SK-N-SH treated with all-trans-retinoic acid at 6 μM for 48 hours (cell line): ENCODE measurements at regions not wholly inside any gene's neighbourhood (a gene's known extent, or its start where the extent isn't known, plus 50 kb on each side); places are given as distances from the start of the nearest gene placed in this dataset.

ENCODE experiments used
- ATAC-seq: fragments of 200-7000 bp; cut with Tn5 transposase; 3 replicates; pipeline ENCODE4 v1.9.1; 2020; ENCODE audit warnings: mild to moderate bottlenecking, moderate library complexity
- ARNTL ChIP-seq: fragments of 450-650 bp; formaldehyde crosslinking; IDR thresholded peaks from 2 replicates; pipeline ENCODE4 v1.5.0; 2020; ENCODE audit warnings: low read depth, mild to moderate bottlenecking, moderate library complexity, borderline replicate concordance
- CSDC2 ChIP-seq: fragments of 250-450 bp; sonication (Bioruptor Pico); IDR thresholded peaks from 2 replicates; pipeline ENCODE4 v1.5.0; 2020; ENCODE audit warnings: mild to moderate bottlenecking, moderate library complexity
- ESRRG ChIP-seq: fragments of 250-450 bp; sonication (Bioruptor Pico); IDR thresholded peaks from 2 replicates; pipeline ENCODE4 v1.6.1; 2021; ENCODE audit warnings: mild to moderate bottlenecking
- GLIS3 ChIP-seq: fragments of 250-450 bp; sonication (Bioruptor Pico); IDR thresholded peaks from 2 replicates; pipeline ENCODE4 v1.5.0; 2020; ENCODE audit warnings: mild to moderate bottlenecking, moderate library complexity
- ISL1 ChIP-seq: fragments of 250-450 bp; sonication (Bioruptor Pico); IDR thresholded peaks from 2 replicates; pipeline ENCODE4 v2.1.2; 2022; ENCODE audit warnings: mild to moderate bottlenecking, moderate library complexity
- OSR1 ChIP-seq: fragments of 250-450 bp; sonication (Bioruptor Pico); IDR thresholded peaks from 2 replicates; pipeline ENCODE4 v1.8.0; 2022; ENCODE audit warnings: moderate library complexity, mild to moderate bottlenecking, inconsistent platforms
- PPARA ChIP-seq: fragments of 250-450 bp; sonication (Bioruptor Pico); IDR thresholded peaks from 2 replicates; pipeline ENCODE4 v1.5.0; 2020; ENCODE audit warnings: mild to moderate bottlenecking, borderline replicate concordance
- RARB ChIP-seq: fragments of 250-450 bp; sonication (Bioruptor Pico); IDR thresholded peaks from 2 replicates; pipeline ENCODE4 v1.8.0; 2021; ENCODE audit warnings: mild to moderate bottlenecking, moderate library complexity
- SNAI2 ChIP-seq: fragments of 250-450 bp; sonication (Bioruptor Pico); IDR thresholded peaks from 2 replicates; pipeline ENCODE4 v1.5.0; 2020; ENCODE audit warnings: mild to moderate bottlenecking, moderate library complexity
- TCF4 ChIP-seq: fragments of 250-450 bp; sonication (Bioruptor Pico); IDR thresholded peaks from 2 replicates; pipeline ENCODE4 v1.8.0; 2021; ENCODE audit warnings: mild to moderate bottlenecking, moderate library complexity, borderline replicate concordance
- TOX ChIP-seq: fragments of 250-450 bp; sonication (Bioruptor Pico); IDR thresholded peaks from 2 replicates; pipeline ENCODE4 v1.8.0; 2021; ENCODE audit warnings: mild to moderate bottlenecking, moderate library complexity, borderline replicate concordance
- ZC3H10 ChIP-seq: fragments of 250-450 bp; sonication (Bioruptor Pico); IDR thresholded peaks from 2 replicates; pipeline ENCODE4 v1.5.1; 2021; ENCODE audit warnings: mild to moderate bottlenecking, moderate library complexity
- ZFP3 ChIP-seq: fragments of 250-450 bp; sonication (Bioruptor Pico); IDR thresholded peaks from 2 replicates; pipeline ENCODE4 v1.5.0; 2020; ENCODE audit warnings: mild to moderate bottlenecking, moderate library complexity
- ZFP30 ChIP-seq: fragments of 450-650 bp; formaldehyde crosslinking; IDR thresholded peaks from 2 replicates; pipeline ENCODE4 v1.5.0; 2022; ENCODE audit warnings: mild to moderate bottlenecking, moderate library complexity
- ZNF565 ChIP-seq: fragments of 450-650 bp; formaldehyde crosslinking; conservative IDR thresholded peaks from 2 replicates; pipeline ENCODE4 v1.5.0; 2020; ENCODE audit warnings: low read depth, mild to moderate bottlenecking, moderate library complexity
- ZNF70 ChIP-seq: fragments of 450-650 bp; formaldehyde crosslinking; IDR thresholded peaks from 2 replicates; pipeline ENCODE4 v1.5.0; 2020; ENCODE audit warnings: mild to moderate bottlenecking, moderate library complexity
- ZNF8 ChIP-seq: fragments of 450-650 bp; formaldehyde crosslinking; IDR thresholded peaks from 2 replicates; pipeline ENCODE4 v1.5.0; 2020; ENCODE audit warnings: mild to moderate bottlenecking, moderate library complexity
- TF ChIP-seq, protein P1 (sequence below): fragments of 250-450 bp; sonication (Bioruptor Pico); IDR thresholded peaks from 2 replicates; pipeline ENCODE4 v1.5.0; 2020; ENCODE audit warnings: mild to moderate bottlenecking, moderate library complexity
- TF ChIP-seq, protein P2 (sequence below): fragments of 250-450 bp; sonication (Bioruptor Pico); IDR thresholded peaks from 2 replicates; pipeline ENCODE4 v1.5.1; 2020; ENCODE audit warnings: low read depth, mild to moderate bottlenecking, moderate library complexity
- TF ChIP-seq, protein P3 (sequence below): fragments of 250-450 bp; sonication (Bioruptor Pico); IDR thresholded peaks from 2 replicates; pipeline ENCODE4 v1.8.0; 2020; ENCODE audit warnings: mild to moderate bottlenecking, moderate library complexity, borderline replicate concordance
- TF ChIP-seq, protein P4 (sequence below): fragments of 250-450 bp; sonication (Bioruptor Pico); IDR thresholded peaks from 2 replicates; pipeline ENCODE4 v1.5.1; 2021; ENCODE audit warnings: mild to moderate bottlenecking, moderate library complexity
- TF ChIP-seq, protein P5 (sequence below): fragments of 250-450 bp; sonication (Bioruptor Pico); IDR thresholded peaks from 2 replicates; pipeline ENCODE4 v1.8.0; 2021; ENCODE audit warnings: low read depth, mild to moderate bottlenecking, moderate library complexity, borderline replicate concordance

DNA sequence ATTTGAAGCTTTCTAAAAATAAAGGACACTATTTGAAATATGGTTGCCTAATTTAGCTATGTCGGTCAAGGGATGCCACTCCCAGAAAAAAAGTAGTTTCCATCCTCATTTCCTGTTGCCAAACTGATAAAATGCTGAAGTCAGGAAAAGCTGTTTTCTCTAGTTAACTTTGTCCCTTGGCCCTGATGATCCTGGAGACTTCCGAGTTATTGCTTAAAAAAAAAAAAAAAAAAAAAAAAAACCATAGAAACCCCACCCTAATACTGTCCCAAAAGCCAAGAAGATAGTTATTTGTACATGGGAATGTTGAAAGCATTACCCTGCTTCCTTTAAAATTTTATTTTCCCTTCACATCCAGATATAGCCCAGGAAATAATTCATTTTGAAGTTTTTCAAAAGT, 236.7 kb downstream of the SOD2 start:
- no peak for ATAC-seq
- TF ChIP-seq ZNF565 (CRISPR knock-in tag) (no peak), ZNF70 (CRISPR knock-in tag) (no peak)

DNA sequence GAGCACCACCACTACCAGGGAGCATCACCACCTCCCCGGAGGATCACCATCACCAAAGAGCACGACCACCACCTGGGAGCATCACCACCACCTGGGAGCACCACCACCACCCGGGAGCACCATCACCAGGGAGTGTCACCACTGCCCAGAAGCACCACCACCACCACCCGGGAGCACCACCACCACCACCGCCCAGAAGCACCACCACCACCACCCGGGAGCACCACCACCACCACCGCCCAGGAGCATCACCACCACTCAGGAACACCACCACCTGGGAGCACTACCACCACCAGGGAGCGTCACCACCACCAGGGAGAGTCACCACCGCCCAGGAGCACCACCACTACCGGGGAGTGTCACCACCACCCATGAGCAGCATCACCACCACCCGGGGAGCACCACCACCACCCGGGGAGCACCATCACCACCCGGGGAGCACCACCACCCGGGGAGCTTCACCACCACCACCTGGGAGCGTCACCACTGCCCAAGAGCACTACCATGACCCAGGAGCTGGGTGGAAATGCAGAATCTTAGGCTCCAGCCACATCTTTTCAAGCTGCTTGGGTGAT, 237.3 kb downstream of the SOD2 start:
- no peak for ATAC-seq
- TF ChIP-seq ZNF70 (CRISPR knock-in tag) (no peak), OSR1 (CRISPR knock-in tag) (no peak), PPARA (CRISPR knock-in tag) (no peak), ZNF8 (CRISPR knock-in tag) (no peak)
- TF ChIP-seq, protein P1, sequence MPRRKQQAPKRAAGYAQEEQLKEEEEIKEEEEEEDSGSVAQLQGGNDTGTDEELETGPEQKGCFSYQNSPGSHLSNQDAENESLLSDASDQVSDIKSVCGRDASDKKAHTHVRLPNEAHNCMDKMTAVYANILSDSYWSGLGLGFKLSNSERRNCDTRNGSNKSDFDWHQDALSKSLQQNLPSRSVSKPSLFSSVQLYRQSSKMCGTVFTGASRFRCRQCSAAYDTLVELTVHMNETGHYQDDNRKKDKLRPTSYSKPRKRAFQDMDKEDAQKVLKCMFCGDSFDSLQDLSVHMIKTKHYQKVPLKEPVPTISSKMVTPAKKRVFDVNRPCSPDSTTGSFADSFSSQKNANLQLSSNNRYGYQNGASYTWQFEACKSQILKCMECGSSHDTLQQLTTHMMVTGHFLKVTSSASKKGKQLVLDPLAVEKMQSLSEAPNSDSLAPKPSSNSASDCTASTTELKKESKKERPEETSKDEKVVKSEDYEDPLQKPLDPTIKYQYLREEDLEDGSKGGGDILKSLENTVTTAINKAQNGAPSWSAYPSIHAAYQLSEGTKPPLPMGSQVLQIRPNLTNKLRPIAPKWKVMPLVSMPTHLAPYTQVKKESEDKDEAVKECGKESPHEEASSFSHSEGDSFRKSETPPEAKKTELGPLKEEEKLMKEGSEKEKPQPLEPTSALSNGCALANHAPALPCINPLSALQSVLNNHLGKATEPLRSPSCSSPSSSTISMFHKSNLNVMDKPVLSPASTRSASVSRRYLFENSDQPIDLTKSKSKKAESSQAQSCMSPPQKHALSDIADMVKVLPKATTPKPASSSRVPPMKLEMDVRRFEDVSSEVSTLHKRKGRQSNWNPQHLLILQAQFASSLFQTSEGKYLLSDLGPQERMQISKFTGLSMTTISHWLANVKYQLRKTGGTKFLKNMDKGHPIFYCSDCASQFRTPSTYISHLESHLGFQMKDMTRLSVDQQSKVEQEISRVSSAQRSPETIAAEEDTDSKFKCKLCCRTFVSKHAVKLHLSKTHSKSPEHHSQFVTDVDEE (CRISPR knock-in tag): no peak

DNA sequence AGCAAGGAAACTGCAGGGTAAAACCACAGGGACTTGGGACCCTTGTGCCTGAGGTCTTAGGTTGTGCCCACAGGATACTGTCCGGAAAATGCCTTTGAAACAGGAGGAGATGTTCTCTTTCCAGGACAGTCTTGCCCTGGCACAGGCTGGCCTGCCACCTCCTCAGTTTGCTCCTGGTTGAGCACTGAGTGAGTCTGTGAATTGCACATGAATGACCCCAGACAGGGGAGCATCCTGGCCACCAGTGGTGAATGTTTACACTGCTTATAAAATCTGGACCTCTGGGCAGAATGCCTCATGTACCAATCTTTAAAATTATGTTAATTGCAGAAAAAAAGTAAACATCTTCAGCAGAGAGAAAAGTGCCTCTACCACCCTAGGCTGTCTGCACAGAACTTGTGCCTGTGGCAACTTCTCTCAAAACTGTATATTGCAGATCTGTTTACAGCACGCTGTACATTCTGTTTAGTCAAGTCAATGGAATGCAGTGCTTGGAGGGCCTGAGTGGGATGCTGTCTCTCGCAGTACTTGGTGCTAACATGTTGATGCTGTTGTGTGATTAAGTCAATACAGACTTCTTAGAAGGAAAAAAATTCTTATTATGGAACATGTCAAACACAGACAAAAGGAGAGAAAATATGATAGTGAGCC, 242.1 kb downstream of the SOD2 start:
- ATAC-seq: no peak
- TF ChIP-seq ZFP3 (CRISPR knock-in tag): no peak
- TF ChIP-seq, protein P2, sequence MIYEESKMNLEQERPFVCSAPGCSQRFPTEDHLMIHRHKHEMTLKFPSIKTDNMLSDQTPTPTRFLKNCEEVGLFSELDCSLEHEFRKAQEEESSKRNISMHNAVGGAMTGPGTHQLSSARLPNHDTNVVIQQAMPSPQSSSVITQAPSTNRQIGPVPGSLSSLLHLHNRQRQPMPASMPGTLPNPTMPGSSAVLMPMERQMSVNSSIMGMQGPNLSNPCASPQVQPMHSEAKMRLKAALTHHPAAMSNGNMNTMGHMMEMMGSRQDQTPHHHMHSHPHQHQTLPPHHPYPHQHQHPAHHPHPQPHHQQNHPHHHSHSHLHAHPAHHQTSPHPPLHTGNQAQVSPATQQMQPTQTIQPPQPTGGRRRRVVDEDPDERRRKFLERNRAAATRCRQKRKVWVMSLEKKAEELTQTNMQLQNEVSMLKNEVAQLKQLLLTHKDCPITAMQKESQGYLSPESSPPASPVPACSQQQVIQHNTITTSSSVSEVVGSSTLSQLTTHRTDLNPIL: no peak
- TF ChIP-seq TCF4 (CRISPR knock-in tag): no peak
- TF ChIP-seq ZFP30 (CRISPR knock-in tag): no peak
- TF ChIP-seq, protein P3, sequence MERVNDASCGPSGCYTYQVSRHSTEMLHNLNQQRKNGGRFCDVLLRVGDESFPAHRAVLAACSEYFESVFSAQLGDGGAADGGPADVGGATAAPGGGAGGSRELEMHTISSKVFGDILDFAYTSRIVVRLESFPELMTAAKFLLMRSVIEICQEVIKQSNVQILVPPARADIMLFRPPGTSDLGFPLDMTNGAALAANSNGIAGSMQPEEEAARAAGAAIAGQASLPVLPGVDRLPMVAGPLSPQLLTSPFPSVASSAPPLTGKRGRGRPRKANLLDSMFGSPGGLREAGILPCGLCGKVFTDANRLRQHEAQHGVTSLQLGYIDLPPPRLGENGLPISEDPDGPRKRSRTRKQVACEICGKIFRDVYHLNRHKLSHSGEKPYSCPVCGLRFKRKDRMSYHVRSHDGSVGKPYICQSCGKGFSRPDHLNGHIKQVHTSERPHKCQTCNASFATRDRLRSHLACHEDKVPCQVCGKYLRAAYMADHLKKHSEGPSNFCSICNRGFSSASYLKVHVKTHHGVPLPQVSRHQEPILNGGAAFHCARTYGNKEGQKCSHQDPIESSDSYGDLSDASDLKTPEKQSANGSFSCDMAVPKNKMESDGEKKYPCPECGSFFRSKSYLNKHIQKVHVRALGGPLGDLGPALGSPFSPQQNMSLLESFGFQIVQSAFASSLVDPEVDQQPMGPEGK: no peak
- no peak for TF ChIP-seq ESRRG (CRISPR knock-in tag)
- TF ChIP-seq GLIS3 (CRISPR knock-in tag): no peak
- TF ChIP-seq, protein P4, sequence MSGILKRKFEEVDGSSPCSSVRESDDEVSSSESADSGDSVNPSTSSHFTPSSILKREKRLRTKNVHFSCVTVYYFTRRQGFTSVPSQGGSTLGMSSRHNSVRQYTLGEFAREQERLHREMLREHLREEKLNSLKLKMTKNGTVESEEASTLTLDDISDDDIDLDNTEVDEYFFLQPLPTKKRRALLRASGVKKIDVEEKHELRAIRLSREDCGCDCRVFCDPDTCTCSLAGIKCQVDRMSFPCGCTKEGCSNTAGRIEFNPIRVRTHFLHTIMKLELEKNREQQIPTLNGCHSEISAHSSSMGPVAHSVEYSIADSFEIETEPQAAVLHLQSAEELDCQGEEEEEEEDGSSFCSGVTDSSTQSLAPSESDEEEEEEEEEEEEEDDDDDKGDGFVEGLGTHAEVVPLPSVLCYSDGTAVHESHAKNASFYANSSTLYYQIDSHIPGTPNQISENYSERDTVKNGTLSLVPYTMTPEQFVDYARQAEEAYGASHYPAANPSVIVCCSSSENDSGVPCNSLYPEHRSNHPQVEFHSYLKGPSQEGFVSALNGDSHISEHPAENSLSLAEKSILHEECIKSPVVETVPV (CRISPR knock-in tag): no peak
- TF ChIP-seq, protein P5, sequence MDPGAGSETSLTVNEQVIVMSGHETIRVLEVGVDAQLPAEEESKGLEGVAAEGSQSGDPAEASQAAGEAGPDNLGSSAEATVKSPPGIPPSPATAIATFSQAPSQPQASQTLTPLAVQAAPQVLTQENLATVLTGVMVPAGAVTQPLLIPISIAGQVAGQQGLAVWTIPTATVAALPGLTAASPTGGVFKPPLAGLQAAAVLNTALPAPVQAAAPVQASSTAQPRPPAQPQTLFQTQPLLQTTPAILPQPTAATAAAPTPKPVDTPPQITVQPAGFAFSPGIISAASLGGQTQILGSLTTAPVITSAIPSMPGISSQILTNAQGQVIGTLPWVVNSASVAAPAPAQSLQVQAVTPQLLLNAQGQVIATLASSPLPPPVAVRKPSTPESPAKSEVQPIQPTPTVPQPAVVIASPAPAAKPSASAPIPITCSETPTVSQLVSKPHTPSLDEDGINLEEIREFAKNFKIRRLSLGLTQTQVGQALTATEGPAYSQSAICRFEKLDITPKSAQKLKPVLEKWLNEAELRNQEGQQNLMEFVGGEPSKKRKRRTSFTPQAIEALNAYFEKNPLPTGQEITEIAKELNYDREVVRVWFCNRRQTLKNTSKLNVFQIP (CRISPR knock-in tag): no peak
- TF ChIP-seq RARB (CRISPR knock-in tag): no peak
- TF ChIP-seq PPARA (CRISPR knock-in tag): no peak
- no peak for TF ChIP-seq ZC3H10 (CRISPR knock-in tag)
- TF ChIP-seq ZNF8 (CRISPR knock-in tag): no peak
- no peak for TF ChIP-seq ZNF70 (CRISPR knock-in tag)
- TF ChIP-seq ARNTL (CRISPR knock-in tag): no peak
- TF ChIP-seq CSDC2 (CRISPR knock-in tag): no peak
- no peak for TF ChIP-seq SNAI2 (CRISPR knock-in tag)
- no peak for TF ChIP-seq TOX (CRISPR knock-in tag)
- no peak for TF ChIP-seq OSR1 (CRISPR knock-in tag)
- no peak for TF ChIP-seq ISL1 (CRISPR knock-in tag)
